ENCODE measurements at regions not wholly inside any gene's neighbourhood (a gene's known extent, or its start where the extent isn't known, plus 50 kb on each side); places are given as distances from the start of the nearest gene placed in this dataset.

DNA sequence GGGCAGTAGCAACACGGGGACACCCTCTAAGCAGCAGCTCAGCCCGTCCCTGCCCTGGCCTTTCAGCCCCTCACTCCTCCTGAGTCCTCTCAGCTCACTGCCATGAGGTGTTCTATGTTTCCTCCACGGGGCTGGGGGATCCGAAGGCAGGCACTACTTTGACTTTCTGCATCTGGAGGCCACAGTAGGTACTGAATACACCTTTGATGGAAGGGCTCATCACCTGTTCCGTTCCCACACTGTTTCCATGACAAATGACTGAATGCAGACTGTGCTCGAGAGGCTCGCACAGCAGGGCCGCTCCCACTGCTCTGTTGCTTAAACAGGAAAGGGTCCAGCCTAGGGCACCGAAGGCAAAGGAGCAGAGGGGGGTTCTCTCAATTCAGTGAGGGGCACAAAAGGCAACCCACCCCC, 77.6 kb upstream of the DNAH14 start:
- WGBS, 3 donors = 55 to 66% (median 60%) methylated on average over 9 of the region's 9 CpGs
- H3K4me1 ChIP-seq (ENCODE audit: control insufficient read depth in 3 of 3, insufficient read depth in 2 of 3, low read depth in 1 of 3, low read length in 2 of 3) = no peaks in the 10 kb centered on the region
- no peaks in the 10 kb centered on the region for H3K36me3 ChIP-seq (ENCODE audit: control insufficient read depth in 3 of 3, insufficient read depth in 2 of 3, low read depth in 1 of 3, low read length in 3 of 3)
- no peaks in the 10 kb centered on the region for H3K9me3 ChIP-seq (ENCODE audit: control insufficient read depth in 2 of 2, insufficient read depth in 1 of 2, low read depth in 1 of 2, low read length in 1 of 2)
- H3K4me3 ChIP-seq (ENCODE audit: low read depth in 1 of 3, low read length in 3 of 3) = no peak overlapping the region
- FAIRE-seq (no peak), DNase-seq (no peak)
- no peak overlapping the region for H3K27ac ChIP-seq (ENCODE audit: low read depth in 1 of 3, low read length in 2 of 3)
- H3K27me3 ChIP-seq (ENCODE audit: control insufficient read depth in 3 of 3, insufficient read depth in 3 of 3, low read length in 3 of 3) = no peaks in the 10 kb centered on the region

DNA sequence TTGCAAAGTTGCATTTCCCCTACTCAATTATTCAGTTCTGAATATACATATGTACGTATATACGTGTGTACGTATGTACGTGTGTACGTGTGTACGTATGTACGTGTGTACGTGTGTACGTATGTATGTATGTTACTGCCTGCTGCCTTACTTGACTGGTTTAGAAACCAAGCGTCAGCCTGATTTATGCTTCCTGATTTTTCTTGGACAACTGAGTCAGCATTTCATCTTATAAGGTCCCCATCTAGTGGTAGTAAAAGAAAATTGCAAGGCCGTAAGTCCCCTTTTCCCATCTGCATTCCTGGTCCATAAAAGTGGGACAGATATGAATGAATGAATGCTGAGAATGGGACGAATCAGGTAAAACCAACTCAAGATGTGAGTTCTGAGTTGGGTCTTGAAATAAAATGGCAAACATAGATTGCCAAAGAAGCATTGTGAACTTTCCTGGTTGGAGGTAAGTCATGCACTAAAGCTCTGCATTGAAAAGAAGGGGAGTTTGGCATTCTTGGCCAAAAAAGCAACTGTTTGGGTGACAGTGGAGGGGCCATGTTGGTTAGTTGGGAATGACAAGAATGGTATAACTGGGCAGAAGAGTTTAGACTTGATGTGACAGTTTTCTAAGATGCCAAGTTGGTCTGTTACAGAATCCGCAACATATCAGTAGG, 76.4 kb upstream of the DNAH14 start:
- FAIRE-seq (no peak), DNase-seq (peak; percentile 24 to 51)
- H3K4me1 ChIP-seq (ENCODE audit: control insufficient read depth in 3 of 3, insufficient read depth in 2 of 3, low read depth in 1 of 3, low read length in 2 of 3) = no peaks in the 10 kb centered on the region
- no peaks in the 10 kb centered on the region for H3K27me3 ChIP-seq (ENCODE audit: control insufficient read depth in 3 of 3, insufficient read depth in 3 of 3, low read length in 3 of 3)
- H3K36me3 ChIP-seq (ENCODE audit: control insufficient read depth in 3 of 3, insufficient read depth in 2 of 3, low read depth in 1 of 3, low read length in 3 of 3) = no peaks in the 10 kb centered on the region
- WGBS, 3 donors = 56 to 68% (median 68%) methylated on average over 13 of the region's 13 CpGs
- no peak overlapping the region for H3K27ac ChIP-seq (ENCODE audit: low read depth in 1 of 3, low read length in 2 of 3)
- H3K4me3 ChIP-seq (ENCODE audit: low read depth in 1 of 3, low read length in 3 of 3) = no peak overlapping the region
- H3K9me3 ChIP-seq (ENCODE audit: control insufficient read depth in 2 of 2, insufficient read depth in 1 of 2, low read depth in 1 of 2, low read length in 1 of 2) = no peaks in the 10 kb centered on the region

DNA sequence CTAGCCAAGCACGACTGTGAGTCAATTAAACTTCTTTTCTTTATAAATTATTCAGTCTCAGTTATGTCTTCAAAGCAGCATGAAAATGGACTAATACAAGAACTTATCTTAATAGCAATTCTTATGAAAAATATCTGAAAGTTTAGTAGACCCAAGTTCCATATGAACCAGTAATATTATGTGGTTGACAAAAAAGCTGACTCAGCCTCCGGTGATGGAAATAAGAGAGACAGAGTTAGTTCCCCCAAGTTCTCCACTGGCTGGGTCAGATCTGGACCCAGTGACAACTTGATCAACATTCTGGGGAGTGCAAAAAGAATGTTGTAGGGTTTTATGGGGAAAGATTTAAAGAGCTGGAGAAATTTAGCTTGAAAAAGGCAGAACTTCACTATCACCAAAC, 72.5 kb upstream of the DNAH14 start:
- DNase-seq (no peak), FAIRE-seq (no peak)
- 91 to 94% (median 92%) methylated on average over 2 of the region's 2 CpGs for WGBS, 3 donors
- Histone ChIP-seq H3K4me1 (ENCODE audit: control insufficient read depth in 3 of 3, insufficient read depth in 2 of 3, low read depth in 1 of 3, low read length in 2 of 3) (peaks cover 0 to 4% (median 0%) of the 10 kb centered on the region in 3 donors), H3K36me3 (ENCODE audit: control insufficient read depth in 3 of 3, insufficient read depth in 2 of 3, low read depth in 1 of 3, low read length in 3 of 3) (no peaks in the 10 kb centered on the region), H3K4me3 (ENCODE audit: low read depth in 1 of 3, low read length in 3 of 3) (no peak overlapping the region), H3K27me3 (ENCODE audit: control insufficient read depth in 3 of 3, insufficient read depth in 3 of 3, low read length in 3 of 3) (no peaks in the 10 kb centered on the region), H3K27ac (ENCODE audit: low read depth in 1 of 3, low read length in 2 of 3) (no peak overlapping the region), H3K9me3 (ENCODE audit: control insufficient read depth in 2 of 2, insufficient read depth in 1 of 2, low read depth in 1 of 2, low read length in 1 of 2) (no peaks in the 10 kb centered on the region)

DNA sequence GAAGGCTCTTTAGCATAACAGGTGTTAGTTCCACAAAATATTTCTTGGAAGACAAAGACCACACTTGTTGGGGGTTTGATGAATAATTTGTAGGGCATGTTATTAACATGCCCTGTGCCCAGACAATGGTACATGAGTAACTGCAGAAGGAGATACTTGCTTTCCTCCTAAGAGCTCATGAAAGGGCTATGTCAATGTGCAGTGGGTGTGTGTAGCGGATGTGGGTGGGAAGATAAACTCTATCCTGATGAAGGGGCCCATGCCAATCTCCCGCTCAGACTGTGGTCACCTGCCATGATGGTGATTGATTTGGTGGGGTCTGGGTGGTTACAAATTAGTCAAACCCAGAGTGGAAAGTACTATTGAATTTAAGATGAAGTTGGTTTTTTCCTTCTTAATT, 69.8 kb upstream of the DNAH14 start:
- H3K27me3 ChIP-seq (ENCODE audit: control insufficient read depth in 3 of 3, insufficient read depth in 3 of 3, low read length in 3 of 3) = no peaks in the 10 kb centered on the region
- peaks cover 0 to 4% (median 0%) of the 10 kb centered on the region in 3 donors for H3K4me1 ChIP-seq (ENCODE audit: control insufficient read depth in 3 of 3, insufficient read depth in 2 of 3, low read depth in 1 of 3, low read length in 2 of 3)
- WGBS, 3 donors = 80 to 88% (median 87%) methylated on average over 2 of the region's 2 CpGs
- no peak for DNase-seq
- H3K27ac ChIP-seq (ENCODE audit: low read depth in 1 of 3, low read length in 2 of 3) = no peak overlapping the region
- no peaks in the 10 kb centered on the region for H3K36me3 ChIP-seq (ENCODE audit: control insufficient read depth in 3 of 3, insufficient read depth in 2 of 3, low read depth in 1 of 3, low read length in 3 of 3)
- H3K4me3 ChIP-seq (ENCODE audit: low read depth in 1 of 3, low read length in 3 of 3) = no peak overlapping the region
- FAIRE-seq = no peak
- no peaks in the 10 kb centered on the region for H3K9me3 ChIP-seq (ENCODE audit: control insufficient read depth in 2 of 2, insufficient read depth in 1 of 2, low read depth in 1 of 2, low read length in 1 of 2)

DNA sequence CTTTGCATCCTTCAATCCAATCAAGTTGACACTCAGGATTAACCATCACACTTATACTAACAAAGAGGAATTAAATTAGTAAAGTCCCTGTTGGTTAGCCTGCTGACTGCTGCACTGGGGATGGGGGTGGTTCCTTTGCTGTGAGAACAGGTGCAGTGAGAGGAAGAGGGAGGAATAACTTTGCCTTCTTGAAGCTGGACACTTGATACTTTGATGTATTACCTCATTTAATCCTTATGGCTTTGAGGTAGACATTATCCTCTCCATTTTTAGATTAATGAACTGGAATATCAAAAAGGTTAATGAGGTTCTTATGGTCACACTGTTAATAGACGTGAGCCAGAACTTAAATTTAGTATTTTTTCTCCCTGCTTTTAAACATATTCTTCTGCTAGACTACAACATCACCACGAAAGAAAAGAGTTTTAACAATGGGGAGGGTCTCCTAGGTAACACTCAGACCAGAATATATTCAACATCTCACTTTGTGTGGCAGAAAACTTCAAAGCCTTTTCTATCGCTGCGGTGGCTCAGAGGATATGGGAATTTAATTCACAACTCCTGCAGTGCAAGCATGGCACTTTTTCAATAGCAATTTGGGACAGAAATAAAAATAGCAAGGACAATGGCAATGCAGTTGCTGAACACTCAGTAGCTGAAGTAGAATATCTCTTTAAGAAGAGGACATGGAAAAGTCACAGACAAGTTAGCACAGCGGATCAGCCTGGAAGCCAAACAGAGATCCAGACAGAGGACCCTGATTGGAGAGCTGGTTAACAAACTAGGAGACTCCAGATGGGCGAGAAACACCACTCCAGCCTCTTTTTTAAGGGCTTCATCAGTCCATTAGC, 68.8 kb upstream of the DNAH14 start:
- DNase-seq = no peak
- Histone ChIP-seq H3K36me3 (ENCODE audit: control insufficient read depth in 3 of 3, insufficient read depth in 2 of 3, low read depth in 1 of 3, low read length in 3 of 3) (no peaks in the 10 kb centered on the region), H3K4me1 (ENCODE audit: control insufficient read depth in 3 of 3, insufficient read depth in 2 of 3, low read depth in 1 of 3, low read length in 2 of 3) (peaks cover 0 to 4% (median 0%) of the 10 kb centered on the region in 3 donors), H3K4me3 (ENCODE audit: low read depth in 1 of 3, low read length in 3 of 3) (no peak overlapping the region), H3K27ac (ENCODE audit: low read depth in 1 of 3, low read length in 2 of 3) (no peak overlapping the region), H3K27me3 (ENCODE audit: control insufficient read depth in 3 of 3, insufficient read depth in 3 of 3, low read length in 3 of 3) (no peaks in the 10 kb centered on the region), H3K9me3 (ENCODE audit: control insufficient read depth in 2 of 2, insufficient read depth in 1 of 2, low read depth in 1 of 2, low read length in 1 of 2) (no peaks in the 10 kb centered on the region)
- FAIRE-seq = no peak
- 52 to 65% (median 58%) methylated on average over 6 of the region's 6 CpGs for WGBS, 3 donors

DNA sequence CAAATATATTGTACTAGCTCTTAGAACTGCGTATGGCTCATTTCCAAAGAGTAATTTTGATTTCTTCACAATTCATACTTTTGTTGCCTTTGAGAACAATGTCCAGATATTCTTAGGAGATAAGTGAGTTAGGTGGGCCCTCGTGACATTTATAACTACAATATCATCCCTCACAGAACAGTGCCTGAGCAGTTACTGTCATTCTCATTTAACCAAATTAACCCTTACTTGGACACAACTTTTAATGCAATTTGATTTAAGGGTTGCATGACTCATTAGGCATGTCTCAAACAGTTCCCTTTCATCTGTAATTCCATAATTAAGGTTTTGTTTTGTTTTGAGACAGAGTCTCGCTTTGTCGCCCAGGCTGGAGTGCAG, 68.1 kb upstream of the DNAH14 start:
- FAIRE-seq = no peak
- peak in 1 of 2 donors; percentile 28 for DNase-seq
- no peaks in the 10 kb centered on the region for H3K27me3 ChIP-seq (ENCODE audit: control insufficient read depth in 3 of 3, insufficient read depth in 3 of 3, low read length in 3 of 3)
- H3K9me3 ChIP-seq (ENCODE audit: control insufficient read depth in 2 of 2, insufficient read depth in 1 of 2, low read depth in 1 of 2, low read length in 1 of 2) = no peaks in the 10 kb centered on the region
- 47 to 55% (median 53%) methylated on average over 4 of the region's 4 CpGs for WGBS, 3 donors
- H3K36me3 ChIP-seq (ENCODE audit: control insufficient read depth in 3 of 3, insufficient read depth in 2 of 3, low read depth in 1 of 3, low read length in 3 of 3) = no peaks in the 10 kb centered on the region
- no peak overlapping the region for H3K4me3 ChIP-seq (ENCODE audit: low read depth in 1 of 3, low read length in 3 of 3)
- H3K27ac ChIP-seq (ENCODE audit: low read depth in 1 of 3, low read length in 2 of 3) = no peak overlapping the region
- peaks cover 0 to 4% (median 0%) of the 10 kb centered on the region in 3 donors for H3K4me1 ChIP-seq (ENCODE audit: control insufficient read depth in 3 of 3, insufficient read depth in 2 of 3, low read depth in 1 of 3, low read length in 2 of 3)

DNA sequence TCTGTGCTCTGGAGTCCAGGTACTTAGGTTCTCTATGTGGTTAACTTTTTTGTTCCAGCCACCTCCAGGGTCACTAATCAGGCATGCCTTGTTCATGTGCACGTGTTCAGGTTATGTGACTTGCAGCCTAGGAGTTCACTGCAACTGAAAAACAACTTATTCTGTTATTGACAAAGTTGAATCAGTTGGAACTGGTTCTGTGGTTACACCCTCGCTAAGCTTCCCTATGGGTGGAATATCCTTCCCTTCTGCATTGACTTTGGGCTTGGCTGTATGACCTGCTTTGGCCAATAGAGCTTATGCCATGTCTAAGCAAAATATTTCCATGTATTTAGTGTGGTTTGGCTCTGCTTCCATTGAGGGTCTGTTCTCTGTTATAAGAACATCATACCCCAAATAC, 66.0 kb upstream of the DNAH14 start:
- FAIRE-seq = no peak
- DNase-seq = no peak
- Histone ChIP-seq H3K4me1 (ENCODE audit: control insufficient read depth in 3 of 3, insufficient read depth in 2 of 3, low read depth in 1 of 3, low read length in 2 of 3) (peaks cover 0 to 4% (median 0%) of the 10 kb centered on the region in 3 donors), H3K4me3 (ENCODE audit: low read depth in 1 of 3, low read length in 3 of 3) (no peak overlapping the region), H3K9me3 (ENCODE audit: control insufficient read depth in 2 of 2, insufficient read depth in 1 of 2, low read depth in 1 of 2, low read length in 1 of 2) (no peaks in the 10 kb centered on the region), H3K27me3 (ENCODE audit: control insufficient read depth in 3 of 3, insufficient read depth in 3 of 3, low read length in 3 of 3) (no peaks in the 10 kb centered on the region), H3K27ac (ENCODE audit: low read depth in 1 of 3, low read length in 2 of 3) (no peak overlapping the region), H3K36me3 (ENCODE audit: control insufficient read depth in 3 of 3, insufficient read depth in 2 of 3, low read depth in 1 of 3, low read length in 3 of 3) (no peaks in the 10 kb centered on the region)
- WGBS, 3 donors = 67 to 78% (median 77%) methylated on average over 2 of the region's 2 CpGs

DNA sequence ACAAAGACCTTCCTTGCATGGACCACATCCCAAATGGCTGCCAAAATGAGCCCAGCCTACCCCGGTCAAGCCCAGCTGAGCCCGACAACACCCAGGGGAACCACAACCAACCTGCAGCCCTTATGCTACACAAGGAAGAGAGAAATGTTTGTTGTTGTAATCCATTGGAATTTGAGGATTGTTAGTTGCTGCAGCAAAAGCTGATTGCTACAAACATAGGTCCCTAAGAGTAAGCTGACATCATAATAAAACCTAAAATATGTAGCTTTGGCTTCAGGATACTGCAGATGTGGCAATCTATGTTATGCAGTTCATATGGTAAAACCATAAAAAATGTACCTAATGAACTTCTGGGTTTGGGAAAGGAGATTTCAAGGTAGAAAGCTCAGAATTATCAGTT, 65.5 kb upstream of the DNAH14 start:
- Histone ChIP-seq H3K36me3 (ENCODE audit: control insufficient read depth in 3 of 3, insufficient read depth in 2 of 3, low read depth in 1 of 3, low read length in 3 of 3) (no peaks in the 10 kb centered on the region), H3K27me3 (ENCODE audit: control insufficient read depth in 3 of 3, insufficient read depth in 3 of 3, low read length in 3 of 3) (no peaks in the 10 kb centered on the region), H3K4me1 (ENCODE audit: control insufficient read depth in 3 of 3, insufficient read depth in 2 of 3, low read depth in 1 of 3, low read length in 2 of 3) (peaks cover 0 to 4% (median 0%) of the 10 kb centered on the region in 3 donors), H3K4me3 (ENCODE audit: low read depth in 1 of 3, low read length in 3 of 3) (no peak overlapping the region), H3K9me3 (ENCODE audit: control insufficient read depth in 2 of 2, insufficient read depth in 1 of 2, low read depth in 1 of 2, low read length in 1 of 2) (no peaks in the 10 kb centered on the region), H3K27ac (ENCODE audit: low read depth in 1 of 3, low read length in 2 of 3) (no peak overlapping the region)
- DNase-seq (no peak), FAIRE-seq (no peak)
- WGBS, 3 donors = 92 to 97% (median 96%) methylated on average over 2 of the region's 2 CpGs

Measured in small intestine (tissue), 7 donors.